ENCODE measurements at regions not wholly inside any gene's neighbourhood (a gene's known extent, or its start where the extent isn't known, plus 50 kb on each side); places are given as distances from the start of the nearest gene placed in this dataset.

DNA sequence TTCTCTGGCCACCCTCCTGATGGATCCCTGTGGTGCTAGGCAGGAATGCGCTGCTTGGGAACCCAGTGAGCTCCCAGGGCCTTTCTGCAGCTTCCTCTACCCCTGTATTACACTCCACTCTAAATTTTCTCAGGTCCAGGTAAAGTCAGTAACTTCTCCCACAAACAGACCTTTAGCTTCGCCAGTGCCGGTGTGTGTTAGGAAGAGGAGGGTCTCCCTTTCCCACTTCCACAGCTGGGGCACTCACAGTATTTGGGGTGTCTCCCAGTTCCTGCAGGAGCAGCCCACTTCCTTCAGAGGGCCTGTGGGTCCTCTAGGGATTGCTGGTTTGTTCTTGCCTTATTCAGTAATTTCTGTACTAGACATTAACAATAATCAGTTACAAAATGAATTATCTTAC lies 193.5 kb upstream of the PCDH17 start:
- no peak for DNase-seq (ENCODE audit: low spot score)

- no peak for DNase-seq (ENCODE audit: low spot score)
Measured at GRCh38 chr13:57443494-57443893, 188.1 kb upstream of the PCDH17 start.

DNA sequence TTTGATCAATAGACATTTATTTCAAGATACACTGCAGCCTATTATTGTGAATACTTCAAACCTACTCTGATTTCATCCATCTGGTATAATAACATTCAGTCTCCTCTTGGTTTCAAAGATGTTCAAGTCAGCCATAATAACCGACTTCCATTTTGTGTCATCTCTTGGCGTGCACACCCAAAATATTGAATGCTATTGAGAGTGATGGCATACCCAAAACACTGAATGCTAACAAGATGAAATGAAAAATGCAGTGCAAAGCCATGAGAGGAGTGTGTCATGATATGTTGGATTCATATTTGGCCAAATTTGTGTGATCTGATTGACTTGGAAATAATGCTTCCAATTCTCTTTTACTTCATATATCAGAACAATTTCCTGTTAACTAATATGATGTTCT lies 181.2 kb upstream of the PCDH17 start:
- no peak for DNase-seq (ENCODE audit: low spot score)

GRCh38 chr13:57452228-57452627 lies 179.3 kb upstream of the PCDH17 start:
- DNase-seq (ENCODE audit: low spot score) = no peak

- DNase-seq (ENCODE audit: low spot score) = no peak
Measured at GRCh38 chr13:57470491-57470890, 161.1 kb upstream of the PCDH17 start.

- DNase-seq (ENCODE audit: low spot score) = no peak
Measured at GRCh38 chr13:57491318-57491717, 140.2 kb upstream of the PCDH17 start.

- DNase-seq (ENCODE audit: low spot score) = no peak
Measured at GRCh38 chr13:57507752-57508463, 123.6 kb upstream of the PCDH17 start.

GRCh38 chr13:57511603-57512002 lies 119.9 kb upstream of the PCDH17 start:
- DNase-seq (ENCODE audit: low spot score) = no peak

DNA sequence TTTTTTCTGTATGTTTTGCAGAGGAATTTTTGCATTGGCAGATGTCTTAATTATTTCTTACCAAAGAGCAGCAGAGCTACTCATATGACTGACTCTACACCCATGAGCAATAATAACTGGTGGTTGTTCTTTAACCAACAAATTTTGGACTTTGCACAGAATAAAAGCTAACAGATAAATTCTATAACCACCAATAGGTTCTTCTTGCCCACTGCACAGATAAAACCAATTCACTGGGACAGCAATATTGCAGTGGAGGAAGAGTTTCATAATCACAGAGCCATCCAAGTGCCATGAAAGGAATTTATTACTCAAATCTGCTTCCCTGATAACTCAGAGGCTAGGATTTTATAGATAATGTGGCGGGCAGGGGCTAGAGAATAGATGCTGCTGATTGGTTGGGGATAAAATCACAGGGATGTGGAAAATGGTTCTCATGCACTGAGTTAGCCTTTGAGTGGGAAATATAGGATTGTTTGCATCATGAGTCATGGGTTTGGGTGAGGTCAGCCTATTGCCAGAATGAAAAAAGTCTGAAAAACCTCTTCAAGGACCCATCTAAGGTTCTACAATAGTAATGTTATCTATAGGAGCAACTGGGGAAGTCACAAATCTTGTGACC lies 104.3 kb upstream of the PCDH17 start:
- DNase-seq (ENCODE audit: low spot score) = no peak

- DNase-seq (ENCODE audit: low spot score) = no peak
Measured at GRCh38 chr13:57531256-57531655, 100.3 kb upstream of the PCDH17 start.

DNA sequence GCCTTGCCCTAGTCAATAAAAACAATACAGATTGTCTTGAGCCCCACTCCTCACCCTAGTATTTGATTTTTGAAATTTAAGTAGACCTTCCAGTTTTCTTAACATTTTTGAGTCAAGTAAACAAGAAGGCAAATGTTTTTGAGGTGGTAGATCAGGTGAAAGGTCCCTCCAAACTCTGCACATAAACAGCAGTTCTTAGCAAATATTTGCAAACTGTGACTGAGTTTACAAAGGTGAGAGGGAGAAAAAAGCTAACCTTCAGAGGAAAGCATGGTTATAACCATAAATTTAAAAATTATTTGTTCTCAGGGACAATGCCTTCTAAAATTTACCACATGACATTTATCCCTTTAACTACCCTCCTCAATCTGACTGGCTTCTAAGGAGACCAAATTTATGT lies 84.6 kb upstream of the PCDH17 start:
- no peak for DNase-seq (ENCODE audit: low spot score)

DNA sequence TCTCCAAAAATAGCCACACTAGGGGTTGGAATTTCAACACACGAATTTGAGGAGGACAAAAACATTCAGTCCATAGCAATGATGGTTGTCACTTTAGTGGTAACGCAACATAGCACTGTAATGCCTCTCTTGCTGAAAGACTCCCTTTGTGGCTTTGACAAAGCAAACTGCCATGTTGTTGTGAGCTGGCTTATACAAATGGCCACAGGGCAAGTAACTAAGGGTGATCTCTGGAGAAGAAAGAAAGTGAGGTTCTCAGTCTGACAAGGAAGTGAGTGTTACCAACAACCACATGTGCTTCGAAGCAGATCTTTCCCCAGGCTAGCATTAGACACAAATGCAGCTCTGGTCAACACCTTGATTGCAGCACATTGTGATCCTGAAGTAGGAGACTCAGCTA lies 79.1 kb upstream of the PCDH17 start:
- DNase-seq (ENCODE audit: low spot score) = no peak

- DNase-seq (ENCODE audit: low spot score) = no peak
Measured at GRCh38 chr13:57553932-57554331, 77.6 kb upstream of the PCDH17 start.

- no peak for DNase-seq (ENCODE audit: low spot score)
Measured at GRCh38 chr13:57558051-57558467, 73.5 kb upstream of the PCDH17 start.

DNA sequence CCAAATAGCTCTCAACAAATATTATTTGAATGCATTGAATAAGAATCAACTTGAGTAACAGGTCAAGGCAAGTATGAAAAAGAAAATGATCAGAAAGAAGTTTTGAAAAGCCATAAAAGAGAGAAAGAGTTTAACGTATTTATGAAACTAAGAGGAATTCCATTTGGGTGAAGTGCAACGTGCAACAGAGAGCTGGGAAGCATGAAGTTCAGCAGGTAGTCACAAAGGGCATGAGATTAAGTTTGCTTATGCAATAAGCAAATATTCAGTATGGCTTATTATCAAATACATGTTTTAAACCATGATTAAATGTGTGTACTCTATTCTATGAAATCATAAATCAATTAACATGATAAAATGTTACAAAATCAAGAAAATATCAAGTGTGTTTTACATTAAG lies 62.7 kb upstream of the PCDH17 start:
- DNase-seq (ENCODE audit: low spot score) = no peak

DNA sequence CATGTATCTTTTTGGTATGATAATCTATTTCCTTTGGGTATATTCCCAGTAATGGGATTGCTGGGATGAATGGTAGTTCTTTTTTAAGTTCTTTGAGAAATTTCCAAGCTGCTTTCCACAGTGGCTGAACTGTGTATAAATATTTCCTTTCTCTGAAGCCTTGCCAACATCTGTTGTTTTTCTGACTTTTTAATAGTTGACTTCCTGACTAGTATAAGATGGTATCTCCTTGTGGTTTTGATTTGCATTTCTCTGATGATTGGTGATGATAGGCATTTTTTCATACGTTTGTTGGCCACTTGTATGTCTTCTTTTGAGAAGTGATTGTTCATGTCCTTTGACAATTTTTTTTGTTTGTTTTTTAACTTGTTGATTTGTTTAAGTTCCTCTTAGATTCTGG lies 61.6 kb upstream of the PCDH17 start:
- no peak for DNase-seq (ENCODE audit: low spot score)

Data from A172 (cell line).